Thoracic aorta (tissue), 2 donors: ENCODE measurements at regions not wholly inside any gene's neighbourhood (a gene's known extent, or its start where the extent isn't known, plus 50 kb on each side); places are given as distances from the start of the nearest gene placed in this dataset.

Source experiments
- ATAC-seq: fragments of 150-250 bp; one replicate; pipeline ENCODE4 v1.8.0; 2017; ENCODE audit warnings: low read depth; ENCODE audit not compliant: insufficient number of reproducible peaks, low FRiP score
- DNase-seq: peaks from one replicate; pipeline ENCODE4 v3.0.0-alpha.2; 2020; ENCODE audit warnings: low spot score
- H3K27ac ChIP-seq, 2 donors: fragments of 200-600 bp; sonication (generic); 1 replicate in 1 of 2; 2 replicates in 1 of 2; pipeline ENCODE4 v1.5.1; 2016; ENCODE audit warnings: mild to moderate bottlenecking in 2 of 2, moderate library complexity in 2 of 2
- H3K27me3 ChIP-seq: fragments of 200-600 bp; sonication (generic); replicated peaks from 2 replicates; pipeline ENCODE4 v1.6.0; 2016; ENCODE audit warnings: mild to moderate bottlenecking; ENCODE audit not compliant: insufficient read depth
- H3K36me3 ChIP-seq: fragments of 200-600 bp; sonication (generic); one replicate; pipeline ENCODE4 v1.5.1; 2016
- H3K4me1 ChIP-seq, 2 donors: fragments of 200-600 bp; sonication (generic); 1 replicate in 1 of 2; 2 replicates in 1 of 2; pipeline versions ENCODE4 v1.5.1 to v1.6.0; 2016; ENCODE audit warnings: low read depth in 2 of 2, mild to moderate bottlenecking in 1 of 2; ENCODE audit not compliant: control insufficient read depth in 1 of 2
- H3K4me3 ChIP-seq: fragments of 200-600 bp; sonication (generic); 2 replicates; pipeline ENCODE4 v1.5.1; 2016; ENCODE audit warnings: mild to moderate bottlenecking
- H3K9me3 ChIP-seq: fragments of 200-600 bp; sonication (generic); 2 replicates; pipeline ENCODE4 v1.5.1; 2016
- TF ChIP-seq, protein P1 (sequence below): fragments of 200-600 bp; sonication (generic); IDR thresholded peaks from one replicate; pipeline ENCODE4 v1.5.1; 2019; ENCODE audit warnings: antibody characterized with exemption

DNA sequence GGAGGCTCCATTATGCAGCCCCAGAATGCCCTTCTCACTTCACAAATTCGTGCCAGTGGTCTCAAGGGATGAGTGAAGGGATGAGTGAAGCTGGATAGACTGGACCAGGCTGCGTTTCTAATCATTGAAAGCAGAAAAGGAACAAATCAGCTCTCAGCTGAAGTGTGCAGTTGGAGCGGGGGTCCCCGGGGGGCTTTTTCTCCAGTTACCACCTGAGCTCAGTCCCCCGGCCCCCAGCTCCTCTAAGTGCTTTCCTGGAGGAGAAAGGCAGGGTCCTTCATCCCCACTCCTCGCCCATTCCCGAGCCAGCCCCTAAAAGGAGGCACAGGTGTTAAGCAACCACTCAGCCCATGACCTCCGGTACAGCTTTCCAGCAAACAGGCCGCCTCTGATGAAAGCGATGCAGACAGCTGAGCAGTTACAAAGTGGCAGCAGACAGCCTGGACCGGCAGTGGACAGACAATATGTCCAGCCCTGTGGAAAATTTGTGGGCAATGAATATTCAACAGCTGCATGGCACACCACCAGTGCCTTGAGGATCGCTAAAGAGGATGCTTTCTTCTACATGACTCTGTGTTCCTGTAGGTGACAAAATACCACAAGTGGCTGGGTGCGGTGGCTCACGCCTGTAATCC is 110.7 kb upstream of the UBL3 start:
- H3K4me3 ChIP-seq, result no peak overlapping the region
- DNase-seq (no peak), ATAC-seq (no peak)
- H3K4me1 ChIP-seq, result no peaks in the 10 kb centered on the region
- H3K9me3 ChIP-seq, result no peaks in the 10 kb centered on the region
- TF ChIP-seq, protein P1, sequence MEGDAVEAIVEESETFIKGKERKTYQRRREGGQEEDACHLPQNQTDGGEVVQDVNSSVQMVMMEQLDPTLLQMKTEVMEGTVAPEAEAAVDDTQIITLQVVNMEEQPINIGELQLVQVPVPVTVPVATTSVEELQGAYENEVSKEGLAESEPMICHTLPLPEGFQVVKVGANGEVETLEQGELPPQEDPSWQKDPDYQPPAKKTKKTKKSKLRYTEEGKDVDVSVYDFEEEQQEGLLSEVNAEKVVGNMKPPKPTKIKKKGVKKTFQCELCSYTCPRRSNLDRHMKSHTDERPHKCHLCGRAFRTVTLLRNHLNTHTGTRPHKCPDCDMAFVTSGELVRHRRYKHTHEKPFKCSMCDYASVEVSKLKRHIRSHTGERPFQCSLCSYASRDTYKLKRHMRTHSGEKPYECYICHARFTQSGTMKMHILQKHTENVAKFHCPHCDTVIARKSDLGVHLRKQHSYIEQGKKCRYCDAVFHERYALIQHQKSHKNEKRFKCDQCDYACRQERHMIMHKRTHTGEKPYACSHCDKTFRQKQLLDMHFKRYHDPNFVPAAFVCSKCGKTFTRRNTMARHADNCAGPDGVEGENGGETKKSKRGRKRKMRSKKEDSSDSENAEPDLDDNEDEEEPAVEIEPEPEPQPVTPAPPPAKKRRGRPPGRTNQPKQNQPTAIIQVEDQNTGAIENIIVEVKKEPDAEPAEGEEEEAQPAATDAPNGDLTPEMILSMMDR, result no peak
- no peaks in the 10 kb centered on the region for H3K36me3 ChIP-seq
- H3K27me3 ChIP-seq, result no peaks in the 10 kb centered on the region
- no peak overlapping the region for H3K27ac ChIP-seq

DNA sequence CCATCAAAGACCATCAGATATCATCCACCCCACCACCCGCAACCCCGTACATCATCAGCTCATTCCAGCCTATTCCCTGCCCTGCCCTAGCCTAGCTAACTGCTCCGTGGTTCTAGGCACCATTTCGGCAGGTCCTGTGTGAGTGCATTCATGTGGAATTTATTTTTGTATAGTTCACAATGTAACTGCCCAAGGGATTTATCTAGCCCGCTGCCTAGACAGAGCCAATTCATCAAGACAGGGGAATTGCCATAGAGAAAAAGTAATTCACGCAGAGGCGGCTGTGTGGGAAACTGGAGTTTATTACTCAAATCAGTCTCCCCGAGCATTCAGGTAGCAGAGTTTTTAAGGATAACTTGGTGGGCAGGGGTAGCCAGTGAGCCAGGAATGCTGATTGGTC is 109.2 kb upstream of the UBL3 start:
- ATAC-seq, result no peak
- Histone ChIP-seq H3K27ac (no peak overlapping the region), H3K36me3 (no peaks in the 10 kb centered on the region), H3K4me3 (no peak overlapping the region), H3K27me3 (no peaks in the 10 kb centered on the region), H3K9me3 (no peaks in the 10 kb centered on the region), H3K4me1 (no peaks in the 10 kb centered on the region)
- TF ChIP-seq, protein P1, result no peak
- DNase-seq, result no peak

DNA sequence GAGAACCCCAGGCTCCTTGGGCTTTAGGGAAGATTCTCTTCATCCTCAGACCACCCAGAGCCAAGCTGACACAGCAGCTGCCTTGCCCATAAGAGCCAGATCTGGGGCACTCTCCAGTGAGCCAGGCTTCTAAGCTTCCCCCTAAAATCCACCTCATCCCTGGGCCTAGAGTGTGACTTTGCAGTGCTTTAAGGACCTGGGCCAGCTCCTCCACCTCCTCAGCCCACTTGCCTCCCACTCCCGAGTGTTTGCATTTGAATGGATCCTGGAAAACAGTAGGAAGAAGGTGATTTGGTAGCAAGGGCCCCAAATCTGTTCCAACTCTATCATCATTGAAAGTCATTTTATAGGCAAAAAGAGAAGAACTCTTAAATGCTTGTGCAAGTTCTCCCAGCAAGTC is 108.7 kb upstream of the UBL3 start:
- no peaks in the 10 kb centered on the region for H3K27me3 ChIP-seq
- no peak overlapping the region for H3K4me3 ChIP-seq
- H3K36me3 ChIP-seq, result no peaks in the 10 kb centered on the region
- ATAC-seq, result no peak
- TF ChIP-seq, protein P1, result no peak
- H3K9me3 ChIP-seq, result no peaks in the 10 kb centered on the region
- H3K27ac ChIP-seq, result no peak overlapping the region
- H3K4me1 ChIP-seq, result no peaks in the 10 kb centered on the region
- DNase-seq, result no peak

DNA sequence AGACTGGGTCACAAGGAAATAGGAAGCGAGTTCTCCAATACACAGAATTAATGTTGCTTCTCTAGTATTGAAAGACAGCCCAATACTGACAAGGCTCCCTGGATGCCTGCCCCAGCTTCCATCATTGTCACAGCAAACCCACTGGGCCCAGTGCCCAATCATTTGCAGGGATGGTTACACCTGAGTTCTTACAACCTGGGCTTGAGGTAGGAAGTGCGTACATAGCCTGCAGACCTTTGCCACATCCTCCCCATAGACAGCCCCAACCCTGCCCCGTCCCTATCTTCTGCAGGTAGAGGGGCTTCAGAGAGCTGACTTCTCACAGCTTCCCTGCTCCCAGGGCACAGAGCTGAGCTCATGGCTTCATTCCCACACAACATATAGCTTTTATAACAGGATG is 108.1 kb upstream of the UBL3 start:
- H3K9me3 ChIP-seq, result no peaks in the 10 kb centered on the region
- H3K27me3 ChIP-seq, result no peaks in the 10 kb centered on the region
- DNase-seq, result no peak
- H3K4me3 ChIP-seq, result no peak overlapping the region
- TF ChIP-seq, protein P1, result no peak
- no peak overlapping the region for H3K27ac ChIP-seq
- no peak for ATAC-seq
- H3K4me1 ChIP-seq, result no peaks in the 10 kb centered on the region
- no peaks in the 10 kb centered on the region for H3K36me3 ChIP-seq

DNA sequence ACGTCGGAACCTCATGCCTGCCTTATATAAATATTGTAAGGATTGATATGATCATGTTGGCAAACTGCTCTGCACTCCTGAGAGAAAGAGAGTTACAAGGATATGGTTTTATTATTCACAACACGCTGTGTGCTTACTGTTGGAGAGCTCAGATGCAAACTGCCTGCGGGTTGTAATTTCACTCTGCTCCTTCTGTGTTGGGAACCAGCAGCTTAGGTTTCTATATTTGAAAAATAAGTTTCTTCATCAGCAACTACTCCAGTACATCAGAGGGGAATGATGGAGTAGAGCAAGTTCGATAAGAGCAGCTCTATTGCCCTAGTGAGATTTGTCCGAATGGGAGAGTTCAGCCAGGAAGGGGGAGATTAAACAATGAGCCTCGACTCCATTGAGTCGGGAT is 106.9 kb upstream of the UBL3 start:
- DNase-seq (no peak), ATAC-seq (no peak)
- Histone ChIP-seq H3K9me3 (no peaks in the 10 kb centered on the region), H3K4me1 (no peaks in the 10 kb centered on the region), H3K4me3 (no peak overlapping the region), H3K27ac (no peak overlapping the region), H3K27me3 (no peaks in the 10 kb centered on the region), H3K36me3 (no peaks in the 10 kb centered on the region)
- TF ChIP-seq, protein P1, result no peak
